Stimulated activated CD8-positive, alpha-beta memory T cell treated with anti-CD3 and anti-CD28 coated beads, Interleukin-4, amount 100 ng/mL, for 48 hours (primary cell): ENCODE measurements at regions not wholly inside any gene's neighbourhood (a gene's known extent, or its start where the extent isn't known, plus 50 kb on each side); places are given as distances from the start of the nearest gene placed in this dataset.
"Not testable (repeated sequence)": the region's sequence is repeated elsewhere in the genome, so short reads cannot be mapped to it uniquely, and the experiment has no call there.

Experiments
- DNase-seq: peaks from one replicate; pipeline ENCODE4 v3.0.0-alpha.2; 2020

- peak; percentile 55 for DNase-seq
Observed at GRCh38 chr6:137970368-137970767, 103.3 kb downstream of the TNFAIP3 start.

GRCh38 chr6:137973201-137973600, 106.1 kb downstream of the TNFAIP3 start:
- no peak for DNase-seq

DNA sequence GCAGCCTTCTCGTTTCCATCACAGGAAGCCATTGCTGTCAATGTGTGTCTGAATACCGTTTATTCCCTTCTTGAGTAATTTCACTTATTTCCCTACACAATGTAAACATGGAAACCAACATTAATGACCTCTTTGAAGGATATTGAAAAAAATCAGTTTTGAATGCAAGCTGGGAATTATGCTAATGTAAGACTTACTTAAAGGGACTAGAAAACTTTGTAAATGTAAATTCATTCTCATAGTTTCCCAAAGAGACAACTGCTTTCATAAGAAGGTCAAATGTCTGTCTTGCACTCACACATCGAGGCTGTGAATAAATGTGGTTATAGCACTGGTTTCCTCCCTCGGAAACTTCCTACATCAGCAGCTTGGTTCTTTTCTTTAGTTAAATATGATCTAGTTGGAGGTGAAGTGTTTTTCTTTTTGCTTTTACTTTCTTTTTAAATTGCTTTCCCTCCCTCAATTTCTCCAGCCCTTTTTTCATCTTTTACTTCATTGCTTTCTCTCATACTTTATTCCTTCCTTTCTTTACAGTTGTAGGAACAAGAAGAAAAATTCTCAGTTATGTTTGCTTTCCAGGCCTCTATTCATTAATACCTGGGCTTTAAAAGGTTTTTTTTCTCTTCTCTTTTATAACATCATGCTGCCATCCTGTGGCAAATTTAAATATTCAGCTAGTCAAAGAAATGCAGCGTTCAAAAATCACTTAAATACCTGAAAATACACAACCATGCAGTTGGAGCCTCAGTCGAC, 108.3 kb downstream of the TNFAIP3 start:
- DNase-seq, result no peak

GRCh38 chr6:137976430-137976829, 109.4 kb downstream of the TNFAIP3 start:
- no peak for DNase-seq

- no peak for DNase-seq
Observed at GRCh38 chr6:137977206-137977605, 110.1 kb downstream of the TNFAIP3 start.

GRCh38 chr6:137977814-137978213, 110.8 kb downstream of the TNFAIP3 start:
- DNase-seq, result no peak

GRCh38 chr6:137978252-137978896, 111.3 kb downstream of the TNFAIP3 start:
- DNase-seq, result peak; percentile 40

- not testable (repeated sequence) for DNase-seq
Observed at GRCh38 chr6:137979263-137979662, 112.2 kb downstream of the TNFAIP3 start.

GRCh38 chr6:137980777-137981176, 113.7 kb downstream of the TNFAIP3 start:
- DNase-seq, result no peak

GRCh38 chr6:137981758-137982157, 114.7 kb downstream of the TNFAIP3 start:
- DNase-seq, result no peak

- DNase-seq, result no peak
Observed at GRCh38 chr6:137982418-137983189, 115.5 kb downstream of the TNFAIP3 start.

DNA sequence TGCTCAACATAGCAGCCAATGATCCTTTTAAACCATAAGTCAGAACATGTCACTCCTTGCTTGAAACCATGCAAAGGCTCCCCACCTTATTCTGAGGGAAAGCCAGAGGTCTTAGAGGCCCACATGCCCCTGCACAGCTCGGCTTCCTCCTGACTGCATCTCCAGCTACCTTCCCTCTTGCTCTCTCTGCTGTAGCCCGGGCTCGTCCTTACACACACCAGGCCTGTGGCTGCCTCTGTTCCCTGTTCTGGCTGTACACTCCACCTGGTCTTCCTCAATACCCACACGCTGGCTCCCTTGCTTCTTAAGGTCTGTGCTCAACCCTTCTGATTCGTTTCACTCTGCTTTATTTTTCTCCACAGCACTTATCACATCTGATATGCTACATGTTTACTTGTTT, 116.2 kb downstream of the TNFAIP3 start:
- DNase-seq, result no peak

DNA sequence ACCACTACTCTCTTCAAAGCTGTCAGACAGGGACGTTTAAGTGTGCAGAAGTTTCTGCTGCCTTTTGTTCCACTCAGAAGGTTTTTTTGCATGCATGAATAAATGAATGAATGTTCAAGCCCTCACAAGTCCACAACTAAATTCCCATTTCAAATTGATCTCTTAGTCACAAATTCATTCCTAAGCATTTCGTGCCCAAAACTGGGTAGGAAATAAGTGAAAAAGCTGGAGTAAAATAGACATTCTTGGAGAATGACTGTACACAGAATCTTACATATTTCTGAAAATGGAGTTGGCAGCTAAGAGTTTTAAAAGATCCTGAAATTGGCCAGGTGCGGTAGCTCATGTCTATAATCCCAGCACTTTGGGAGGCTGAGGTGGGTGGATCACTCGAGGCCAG, 117.6 kb downstream of the PERP start:
- DNase-seq, result no peak

DNA sequence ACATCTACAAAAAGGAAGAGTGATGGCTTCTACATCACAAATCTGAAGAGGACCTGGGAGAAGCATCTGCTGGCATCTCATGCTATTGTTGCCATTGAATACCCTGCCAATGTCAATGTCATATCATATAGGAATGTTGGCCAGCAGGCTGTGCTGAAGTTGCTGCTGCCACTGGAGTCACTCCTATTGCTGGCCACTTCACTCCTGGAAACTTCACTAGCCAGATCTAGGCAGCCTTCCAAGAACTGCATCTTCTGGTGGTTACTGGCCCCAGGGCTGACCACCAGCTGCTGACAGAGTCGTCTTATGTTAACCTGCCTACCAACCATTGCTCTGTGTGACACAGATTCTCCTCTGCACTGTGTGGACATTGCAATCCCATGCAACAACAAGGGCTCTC, 111.8 kb downstream of the PERP start:
- DNase-seq, result no peak

DNA sequence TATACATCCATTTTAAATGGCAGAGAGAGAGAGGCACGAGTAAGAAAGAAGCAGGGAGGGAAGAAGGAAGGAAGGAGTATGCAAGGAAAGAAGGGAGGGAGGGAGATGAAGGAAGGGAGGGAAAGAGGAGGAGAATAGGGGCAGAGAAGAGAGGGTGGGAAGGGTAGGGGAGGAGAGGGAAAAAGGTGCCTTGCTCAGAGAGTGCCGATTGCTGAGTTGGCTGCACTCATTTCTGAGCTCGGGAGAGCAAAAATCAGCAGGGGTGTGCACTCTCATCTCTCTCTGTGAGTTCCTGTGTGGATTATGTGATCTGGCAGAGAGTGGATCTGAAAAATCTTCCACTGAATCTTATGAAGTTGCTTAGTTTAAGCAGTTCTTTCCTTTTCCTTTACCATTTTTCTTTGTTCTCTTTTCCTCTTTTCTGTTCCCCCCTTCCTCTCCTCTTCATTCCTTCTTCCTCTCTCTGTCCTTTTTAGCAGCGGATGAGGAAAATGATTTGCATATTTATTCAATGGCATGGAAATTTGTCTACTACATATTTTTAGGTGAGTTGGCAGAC, 108.7 kb downstream of the PERP start:
- DNase-seq, result no peak

- no peak for DNase-seq
Observed at GRCh38 chr6:137999815-138000214, 107.4 kb downstream of the PERP start.

DNA sequence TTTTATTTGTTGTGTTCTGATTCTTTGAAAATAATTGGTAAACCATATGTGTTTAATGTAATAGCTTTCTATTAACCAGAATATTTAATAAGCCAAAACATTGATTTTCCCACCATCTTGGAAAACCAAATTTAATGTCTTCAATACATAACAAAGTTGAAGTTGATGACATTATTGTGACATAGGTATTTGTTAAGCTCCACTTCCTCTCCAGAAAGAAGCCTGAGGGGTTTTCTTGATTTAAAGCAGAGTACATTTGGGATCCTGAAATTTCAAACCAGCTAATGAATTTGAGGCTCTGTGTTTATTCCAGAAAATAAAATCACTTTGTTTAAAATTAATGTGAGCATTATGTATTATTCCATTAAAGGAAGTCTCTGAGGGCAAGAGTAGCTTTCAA, 106.3 kb downstream of the PERP start:
- no peak for DNase-seq

- DNase-seq, result peak; percentile 78
Observed at GRCh38 chr6:138001750-138002349, 105.4 kb downstream of the PERP start.

DNA sequence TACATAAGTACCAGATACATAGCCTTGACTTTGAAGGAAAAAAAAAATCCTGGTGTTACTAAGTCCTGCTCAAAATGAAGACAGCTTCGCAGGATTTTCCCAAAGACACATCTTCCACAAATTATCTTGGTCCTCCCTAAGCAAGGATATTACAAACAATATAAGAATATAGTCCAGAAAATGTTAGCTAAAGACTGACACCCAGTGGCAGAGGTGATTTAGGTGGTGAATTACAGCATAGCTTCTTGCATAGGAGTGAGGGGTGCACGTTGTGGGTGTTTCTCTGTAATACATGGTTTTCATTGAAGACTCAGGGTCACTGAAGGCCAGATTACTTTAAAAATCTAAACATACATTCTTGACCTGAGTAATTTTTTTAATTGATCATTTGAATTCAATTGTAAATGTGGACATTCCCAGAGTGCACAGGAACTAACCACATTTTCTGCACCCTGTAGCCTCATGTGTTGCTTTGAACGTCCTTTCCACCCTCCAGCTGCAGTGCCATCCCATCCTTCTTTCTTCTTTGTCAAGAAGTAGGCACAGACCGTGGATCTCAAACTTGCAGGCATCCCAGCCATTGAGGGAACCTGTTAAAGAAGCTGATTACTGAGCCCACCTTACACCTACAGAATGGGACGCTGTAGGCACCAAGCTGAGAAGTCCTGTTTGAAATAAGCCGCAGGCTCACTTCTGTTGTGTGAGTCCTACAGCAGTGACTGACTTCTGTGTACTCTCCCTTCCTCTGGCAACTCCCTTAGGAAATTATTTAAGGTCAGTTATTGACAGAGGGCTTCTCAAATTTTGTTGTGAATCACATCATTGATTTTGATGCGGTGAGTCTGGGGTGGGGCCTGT, 102.6 kb downstream of the PERP start:
- DNase-seq, result no peak

GRCh38 chr6:138005846-138006245, 101.4 kb downstream of the PERP start:
- no peak for DNase-seq

DNA sequence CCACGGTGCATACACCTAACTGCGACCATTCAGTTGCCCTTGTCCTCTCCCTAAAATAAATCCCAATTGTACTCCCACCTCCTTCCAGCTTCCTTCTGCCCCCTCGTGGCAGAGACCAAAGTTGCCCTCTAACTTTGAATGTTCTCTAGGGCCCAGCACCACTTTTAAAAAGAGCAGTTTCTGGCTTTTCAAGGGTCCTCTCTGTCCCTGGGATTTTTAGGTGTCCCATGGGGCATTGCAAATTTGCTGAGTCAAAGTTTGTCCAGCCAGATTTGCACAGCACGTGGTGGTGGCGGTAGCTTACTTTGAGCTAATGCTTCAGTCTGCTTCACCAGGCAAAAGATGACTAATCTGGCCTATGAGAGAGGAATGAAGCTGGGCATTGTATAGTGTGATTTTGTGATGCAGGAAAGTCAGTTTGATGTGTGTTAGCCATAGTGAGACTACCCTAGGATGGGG, 100.2 kb downstream of the PERP start:
- peak; percentile 63 for DNase-seq

DNA sequence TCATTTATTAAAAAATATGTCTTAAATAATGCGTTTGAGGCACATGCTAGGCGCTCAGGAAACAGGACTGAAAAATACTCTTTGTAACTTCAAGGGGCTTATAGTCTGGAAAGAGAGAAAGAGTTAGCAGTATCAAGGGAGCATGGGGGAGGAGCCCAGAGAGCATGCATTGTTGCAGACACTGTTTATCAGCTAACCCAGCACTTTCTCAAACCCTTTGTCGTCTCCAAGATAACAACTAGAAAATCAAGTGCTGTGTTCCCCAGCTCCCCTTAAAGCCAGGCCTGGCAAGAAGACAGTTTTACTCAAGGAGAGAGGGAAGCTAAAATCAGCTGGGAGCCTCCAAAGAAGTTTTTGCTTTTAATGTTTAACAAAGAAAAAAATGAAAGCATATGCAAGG, 98.4 kb downstream of the PERP start:
- DNase-seq, result no peak
